HuH-7 (cell line): ENCODE measurements at regions not wholly inside any gene's neighbourhood (a gene's known extent, or its start where the extent isn't known, plus 50 kb on each side); places are given as distances from the start of the nearest gene placed in this dataset.

ENCODE experiments used
- DNase-seq: peaks from one replicate; pipeline ENCODE4 v3.0.0; 2011; ENCODE audit warnings: low spot score

DNA sequence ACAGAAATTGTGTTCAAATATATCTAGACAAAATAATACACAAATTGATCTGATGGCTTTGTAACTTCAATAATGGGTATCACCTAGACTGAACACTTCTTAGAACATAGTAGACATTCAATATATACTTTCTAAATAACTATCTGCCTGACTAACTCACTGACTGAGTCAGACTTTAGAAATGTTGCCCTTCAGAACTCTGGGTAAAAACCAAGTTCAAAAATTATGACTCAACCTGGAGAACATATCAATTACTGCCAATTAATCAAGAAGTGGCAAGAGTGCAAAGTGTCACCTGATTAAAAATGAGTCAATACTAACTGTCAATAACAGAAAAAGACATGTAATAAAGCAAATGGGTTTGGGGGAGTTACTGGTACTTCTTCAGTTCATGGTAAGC, 144.6 kb upstream of the TMCO5A start:
- DNase-seq, result no peak

DNA sequence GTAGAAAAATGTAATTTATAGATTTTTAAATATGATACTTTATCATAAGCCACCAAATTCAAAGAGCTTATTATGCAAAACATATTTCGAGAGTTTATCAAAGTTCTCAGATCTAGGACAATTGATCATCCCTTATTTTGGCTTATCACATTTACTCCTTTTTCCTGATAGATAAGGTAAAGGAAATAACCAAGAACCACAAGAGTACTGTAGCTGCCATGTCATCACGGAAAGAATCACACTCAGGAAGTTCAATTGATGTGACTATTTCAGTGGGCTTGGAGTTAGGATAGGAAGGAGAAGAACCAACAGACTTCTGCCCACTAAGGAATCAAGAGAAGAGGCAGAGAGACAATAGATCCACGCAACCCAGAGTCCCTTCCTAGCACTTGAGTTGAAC, 142.7 kb upstream of the TMCO5A start:
- no peak for DNase-seq

DNA sequence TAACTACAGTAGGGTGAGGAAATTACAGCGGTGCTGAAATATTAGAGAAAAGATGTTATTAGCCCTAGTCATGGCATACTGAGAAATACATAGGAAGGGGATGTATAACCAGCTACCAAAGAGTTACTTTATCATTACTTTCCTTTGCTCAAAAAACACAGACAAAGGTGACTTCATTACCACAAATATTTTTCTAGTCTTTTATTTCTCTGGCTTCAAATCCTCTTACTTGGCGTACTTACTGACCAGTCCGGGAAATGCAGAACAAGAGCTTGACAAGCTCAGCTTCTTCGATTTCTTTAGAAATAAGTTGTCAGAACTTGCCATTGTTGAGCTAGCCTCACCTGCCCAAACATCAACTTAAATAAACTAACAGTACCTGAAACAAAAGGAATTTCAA, 142.1 kb upstream of the TMCO5A start:
- no peak for DNase-seq

DNA sequence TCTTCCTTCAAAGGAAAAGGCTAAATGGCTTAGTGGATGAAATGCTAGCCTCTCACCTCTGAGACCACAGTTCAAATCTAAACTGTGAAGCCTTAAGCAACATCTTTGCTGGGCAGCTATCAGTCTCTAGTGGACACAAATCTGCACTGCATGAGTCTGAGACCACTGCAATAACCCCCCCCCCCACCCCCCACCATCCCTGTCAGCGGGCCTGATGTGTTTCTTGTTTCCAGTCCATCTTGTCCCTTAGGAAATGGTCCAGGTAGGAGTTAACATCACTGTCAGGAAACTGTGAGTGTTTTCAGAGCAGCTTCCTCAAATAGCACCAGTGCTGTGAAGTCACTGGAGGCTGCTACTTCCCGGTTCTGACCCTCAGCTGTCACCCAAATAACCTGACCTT, 140.6 kb upstream of the TMCO5A start:
- DNase-seq, result peak; percentile 2

DNA sequence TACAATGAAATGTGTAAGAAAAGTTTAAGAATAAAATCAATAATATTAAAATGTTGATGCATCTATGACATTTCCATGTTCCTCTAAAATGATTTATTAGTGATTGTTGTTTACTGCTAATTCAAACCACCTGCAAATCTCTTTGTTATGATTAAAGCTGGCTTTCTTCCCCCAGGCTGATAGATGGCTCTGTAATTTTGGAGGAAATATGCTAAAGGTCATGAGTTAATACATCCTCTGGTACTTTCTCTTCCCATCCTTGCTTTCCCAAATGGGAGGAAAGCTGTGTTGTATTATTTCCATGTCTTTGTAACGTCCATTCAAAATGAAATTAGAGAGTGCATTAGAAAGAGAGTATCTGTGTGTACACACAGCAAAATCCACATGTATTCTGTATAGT, 139.5 kb upstream of the TMCO5A start:
- DNase-seq, result no peak

DNA sequence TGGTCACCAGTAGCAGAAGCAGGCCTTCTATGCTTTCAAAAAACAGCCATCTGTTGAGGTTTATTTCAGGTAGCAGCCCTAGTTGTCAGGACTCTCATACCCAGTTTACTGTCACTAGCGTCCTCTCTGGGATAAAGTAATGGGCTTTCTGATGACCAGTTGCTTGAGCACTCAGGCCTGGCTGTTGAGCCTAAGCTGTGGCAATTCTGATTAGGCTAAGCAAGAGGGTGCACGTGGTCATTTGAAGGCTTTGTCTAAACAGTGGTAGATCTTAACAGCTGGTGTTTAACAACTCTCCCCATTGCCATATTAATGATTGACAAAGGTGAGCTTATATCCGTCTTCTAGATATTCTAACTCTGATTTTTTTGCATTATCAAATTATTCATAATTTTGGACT, 132.9 kb upstream of the TMCO5A start:
- DNase-seq, result no peak

DNA sequence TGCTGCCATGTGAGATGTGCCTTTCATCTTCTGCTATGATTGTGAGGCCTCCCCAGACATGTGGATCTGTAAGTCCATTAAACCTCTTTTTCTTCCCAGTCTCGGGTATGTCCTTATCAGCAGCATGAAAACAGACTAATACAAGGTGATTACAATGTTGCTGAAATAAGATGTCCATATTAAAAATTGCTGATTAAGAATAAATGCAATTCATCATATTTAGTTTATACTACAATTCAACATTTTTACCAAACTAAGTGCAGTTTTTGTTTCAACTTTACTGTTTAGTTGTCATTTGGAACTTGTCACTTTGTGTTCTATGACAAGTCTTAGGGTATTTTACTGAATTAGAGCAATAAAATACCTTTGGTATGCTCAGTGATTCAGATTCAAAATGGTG, 127.6 kb upstream of the TMCO5A start:
- no peak for DNase-seq

DNA sequence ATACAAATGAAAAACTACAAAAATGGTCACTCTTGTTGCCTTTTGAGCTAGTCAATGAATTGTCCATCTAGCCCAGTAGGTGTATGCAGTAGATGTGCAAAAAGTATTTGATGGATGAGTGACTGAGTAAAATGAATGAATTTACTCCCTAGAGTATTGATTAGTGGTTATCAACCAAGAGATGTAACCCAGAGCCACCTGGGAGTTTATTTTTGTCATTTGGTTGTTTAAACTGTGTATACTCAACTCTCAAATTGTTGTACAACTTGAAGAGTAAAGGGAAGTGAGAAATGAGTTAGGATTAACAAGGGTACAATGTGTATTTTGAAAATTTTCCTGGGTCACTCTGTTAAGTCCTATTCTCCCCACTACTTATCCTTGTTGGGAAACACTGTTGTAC, 124.1 kb upstream of the TMCO5A start:
- DNase-seq, result no peak

DNA sequence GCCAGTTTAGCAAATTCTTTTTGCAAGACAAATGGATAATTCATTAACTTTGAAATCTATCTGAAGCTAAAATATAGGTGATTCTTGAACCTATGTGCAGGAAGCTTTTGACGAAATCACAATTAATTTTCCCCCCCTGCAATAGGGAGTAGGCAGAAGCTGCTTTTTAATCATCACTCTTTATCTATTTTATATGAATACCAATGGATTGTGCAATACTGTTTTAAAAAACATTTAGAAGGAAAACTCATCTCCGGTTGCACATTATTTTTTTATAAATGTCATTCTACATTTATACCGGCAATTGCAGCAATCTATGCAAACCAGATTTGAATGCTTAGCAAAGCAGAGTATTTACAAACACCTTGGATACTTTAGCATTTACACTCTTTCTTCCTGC, 121.1 kb upstream of the TMCO5A start:
- no peak for DNase-seq

DNA sequence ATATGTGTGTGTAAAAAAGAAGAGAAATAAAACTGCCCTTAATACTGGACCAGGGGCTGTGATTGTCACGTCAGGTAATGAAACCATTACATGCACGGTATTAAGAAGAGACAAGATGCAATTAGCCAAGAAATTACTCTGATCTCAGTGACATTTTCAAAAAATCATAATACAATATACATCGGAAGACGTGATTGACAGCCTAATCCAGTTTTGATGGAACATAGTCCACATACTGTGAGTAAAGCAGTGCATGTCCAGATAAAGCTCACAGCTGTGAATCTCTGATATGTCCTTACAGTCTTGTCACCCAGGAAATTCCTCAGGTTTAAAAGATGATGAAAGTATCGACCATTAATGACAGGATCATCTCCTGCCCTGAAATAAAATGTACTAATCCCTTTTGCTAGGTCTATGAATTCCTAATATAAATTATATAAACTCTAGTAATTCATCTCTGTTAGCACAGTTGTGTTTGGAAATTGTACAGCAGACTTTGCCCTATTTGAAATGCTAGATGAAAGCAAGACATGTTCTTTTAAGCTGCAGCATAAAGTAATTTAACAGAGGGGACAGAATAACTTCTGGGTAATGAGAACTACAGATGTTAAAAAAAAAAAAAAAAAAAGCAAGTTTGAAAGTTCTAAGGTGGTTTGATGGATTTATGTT, 119.5 kb upstream of the TMCO5A start:
- no peak for DNase-seq

DNA sequence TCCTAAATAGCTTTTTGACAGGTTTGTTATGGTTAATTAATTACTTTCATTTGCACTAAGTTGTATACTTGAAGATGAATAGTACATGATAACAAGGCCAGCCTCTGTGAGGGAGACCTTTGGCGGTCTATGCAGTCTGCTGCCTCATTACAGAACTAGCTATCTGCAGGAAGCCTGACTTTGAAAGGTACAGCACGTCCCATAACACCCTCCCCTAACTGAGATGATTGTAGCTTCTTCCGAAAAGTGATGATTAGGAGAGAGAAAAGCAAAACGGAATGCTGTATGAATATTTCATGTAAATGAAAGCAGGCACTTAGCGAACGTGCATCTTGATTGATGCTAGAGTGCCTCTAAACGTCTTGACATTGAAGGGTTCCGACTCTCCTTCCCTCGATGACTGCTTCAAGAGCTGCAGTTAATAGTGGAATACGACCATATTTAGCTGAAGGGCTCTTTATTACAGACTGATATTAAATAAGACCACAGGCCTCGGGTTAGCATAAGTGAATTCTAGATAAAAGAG, 116.2 kb upstream of the TMCO5A start:
- no peak for DNase-seq

DNA sequence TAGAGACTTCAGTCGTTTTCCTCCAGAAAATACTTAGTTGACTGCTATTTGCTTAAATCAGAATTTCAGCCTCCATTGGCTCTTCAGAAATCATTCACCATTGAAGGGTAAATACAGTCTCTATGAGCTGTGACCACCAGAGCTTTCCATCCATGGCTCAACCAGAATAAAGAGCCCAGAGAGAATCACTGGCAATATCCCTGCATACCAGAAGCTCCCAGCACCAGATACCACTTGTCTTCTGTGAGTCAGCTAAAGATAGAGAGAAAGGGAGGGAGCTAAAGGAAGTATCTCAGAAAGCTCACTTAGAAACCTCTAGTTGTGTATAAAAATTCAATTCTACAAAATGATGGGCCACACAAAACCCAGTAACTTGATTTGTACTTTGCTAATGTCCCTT, 115.2 kb upstream of the TMCO5A start:
- no peak for DNase-seq

DNA sequence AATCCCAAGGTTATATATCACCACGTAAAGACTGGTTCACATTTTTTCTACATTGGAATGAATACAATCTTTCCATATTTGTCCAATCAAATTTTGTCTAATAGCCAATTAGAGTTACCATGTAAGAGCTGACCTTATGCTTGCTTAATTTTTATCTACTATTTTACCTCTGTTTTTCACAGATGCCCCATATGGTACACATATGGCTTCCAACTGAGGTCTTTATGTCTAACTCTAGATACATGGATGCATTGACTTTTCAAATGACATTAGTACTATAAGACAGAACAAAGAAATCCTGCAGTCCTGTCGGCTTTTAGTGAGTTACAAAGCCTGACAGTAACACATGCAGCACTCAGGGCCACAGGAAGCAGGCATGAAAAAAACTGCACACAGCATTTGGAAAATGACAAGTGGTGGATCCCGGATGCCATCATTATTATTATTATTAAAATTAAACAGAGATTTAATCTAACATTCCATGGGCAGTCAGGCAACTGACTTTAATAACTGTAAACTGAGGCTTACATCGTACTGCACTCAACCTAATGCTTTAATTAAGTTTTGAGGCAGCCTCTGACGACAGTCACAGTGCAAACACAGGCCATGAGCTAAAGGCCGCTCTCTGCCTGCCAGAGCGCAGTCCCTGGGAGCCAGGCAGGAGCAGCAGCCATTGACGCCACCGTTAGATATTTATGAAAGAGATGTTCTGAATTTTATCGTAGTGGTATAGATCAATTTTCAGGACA, 113.9 kb upstream of the TMCO5A start:
- DNase-seq, result no peak

DNA sequence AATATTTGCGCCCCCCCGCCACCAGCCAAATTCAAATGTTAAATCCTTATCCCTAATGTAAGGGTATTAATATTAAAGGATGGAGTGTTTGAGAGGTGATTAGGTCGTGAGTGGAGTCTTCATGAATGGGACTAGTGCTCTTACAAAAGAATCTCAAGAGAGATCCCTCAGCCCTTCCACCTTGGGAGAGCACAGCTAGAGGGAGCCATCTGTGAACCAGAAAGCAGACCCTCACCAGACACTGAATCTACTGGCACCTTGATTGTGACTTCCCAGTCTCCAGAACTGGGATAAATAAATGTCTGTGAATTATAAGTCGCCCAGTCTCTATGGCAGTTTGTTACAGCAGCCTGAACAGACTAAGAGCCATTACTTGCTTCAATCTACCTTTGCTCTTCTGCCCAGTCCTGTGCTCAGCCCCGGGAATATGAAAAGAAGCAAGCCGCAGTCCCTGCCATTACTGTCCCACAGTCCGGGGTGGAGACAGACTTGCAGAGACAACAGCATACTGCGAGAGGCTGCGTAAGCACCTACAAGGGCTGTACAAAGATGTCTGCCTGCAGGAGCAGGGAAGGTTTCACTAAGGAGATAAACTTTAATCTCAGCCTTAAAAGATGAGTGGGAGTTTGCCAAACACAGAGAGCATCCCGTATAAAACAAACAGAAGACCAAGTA, 110.7 kb upstream of the TMCO5A start:
- no peak for DNase-seq

DNA sequence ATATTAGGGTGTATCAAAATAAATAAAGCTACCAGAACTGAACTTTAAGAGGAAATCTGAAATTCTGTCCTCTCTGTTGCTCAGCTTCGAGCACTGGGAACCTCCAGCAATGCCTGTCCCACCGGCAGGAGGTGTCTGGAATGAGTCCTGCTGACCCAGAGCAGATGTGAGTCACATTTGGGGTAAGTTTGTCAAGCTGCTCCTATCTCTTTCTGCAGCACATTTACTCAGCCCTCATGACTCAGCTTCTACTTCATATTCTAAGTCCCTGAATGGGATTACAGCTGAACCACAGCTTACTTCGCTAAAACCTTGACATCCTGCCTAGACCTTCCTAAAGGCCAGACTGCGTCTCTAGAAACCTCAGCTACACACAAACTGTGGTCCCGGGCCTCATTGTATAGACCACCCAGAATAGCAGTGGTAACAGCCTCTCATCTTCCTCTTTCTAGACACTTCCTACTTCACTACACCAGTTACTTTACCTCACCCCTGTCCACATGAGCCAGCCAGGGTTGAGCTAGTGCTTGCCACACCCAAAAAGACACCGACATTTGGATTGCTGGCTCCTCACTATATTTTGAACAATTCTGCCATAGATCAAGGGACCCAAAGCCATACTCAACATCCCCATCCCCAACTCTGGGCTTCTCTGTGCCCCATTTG, 109.6 kb upstream of the TMCO5A start:
- DNase-seq, result no peak

DNA sequence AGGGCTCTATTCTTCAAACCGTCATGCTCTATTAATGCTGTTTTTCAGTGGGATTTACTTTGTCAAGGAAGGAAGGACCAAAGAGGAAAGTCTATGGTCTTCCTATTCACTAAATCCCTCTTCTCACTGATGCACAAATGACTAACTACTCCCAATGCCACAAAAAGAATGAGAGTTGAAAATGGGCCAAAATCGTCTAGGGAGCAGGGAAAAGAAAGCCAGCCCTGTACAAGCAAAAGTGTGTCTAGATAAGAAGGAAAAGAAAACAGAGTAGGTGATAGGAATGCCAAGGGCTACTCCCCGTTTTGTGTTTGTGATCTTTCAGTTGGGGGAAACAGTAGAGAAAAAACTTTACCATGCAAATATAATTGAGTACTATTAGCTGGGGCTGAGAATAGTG, 97.2 kb upstream of the TMCO5A start:
- DNase-seq, result no peak

DNA sequence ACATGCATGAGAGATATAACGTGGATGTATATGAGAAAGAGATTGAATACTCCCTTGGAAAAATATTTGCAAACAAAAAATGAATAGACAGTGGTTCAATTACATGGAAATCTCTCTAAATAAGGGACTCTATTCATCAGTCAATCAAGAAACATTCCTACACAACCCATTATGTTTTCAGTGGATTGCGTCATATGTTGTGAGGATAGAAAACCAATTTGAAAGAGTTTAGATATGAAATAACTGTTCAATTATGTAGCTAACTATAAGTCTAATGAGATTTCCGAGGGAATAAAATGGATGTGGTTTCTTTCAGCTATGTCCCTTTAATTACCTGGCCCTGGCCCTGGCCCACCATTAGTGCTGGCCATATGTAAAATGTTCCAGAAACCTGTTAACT, 86.7 kb upstream of the TMCO5A start:
- no peak for DNase-seq

DNA sequence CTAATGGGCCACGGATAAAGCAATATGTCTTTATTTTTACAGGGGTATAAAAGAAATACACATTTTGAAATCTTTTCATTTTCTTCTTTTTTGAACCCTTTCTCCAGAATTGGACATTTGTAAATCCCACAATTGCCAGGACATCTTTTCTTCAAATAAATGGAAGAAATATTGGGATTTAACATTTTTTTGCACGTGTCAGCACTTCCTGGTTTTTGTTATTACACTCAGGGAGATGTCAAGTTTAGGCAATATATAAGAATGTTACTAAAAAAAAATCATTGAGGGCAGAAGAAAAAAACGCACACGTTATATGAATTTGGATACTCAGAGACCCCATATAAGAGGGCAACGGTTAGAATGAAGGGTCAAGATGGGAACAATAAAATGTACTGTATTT, 78.3 kb upstream of the TMCO5A start:
- no peak for DNase-seq

DNA sequence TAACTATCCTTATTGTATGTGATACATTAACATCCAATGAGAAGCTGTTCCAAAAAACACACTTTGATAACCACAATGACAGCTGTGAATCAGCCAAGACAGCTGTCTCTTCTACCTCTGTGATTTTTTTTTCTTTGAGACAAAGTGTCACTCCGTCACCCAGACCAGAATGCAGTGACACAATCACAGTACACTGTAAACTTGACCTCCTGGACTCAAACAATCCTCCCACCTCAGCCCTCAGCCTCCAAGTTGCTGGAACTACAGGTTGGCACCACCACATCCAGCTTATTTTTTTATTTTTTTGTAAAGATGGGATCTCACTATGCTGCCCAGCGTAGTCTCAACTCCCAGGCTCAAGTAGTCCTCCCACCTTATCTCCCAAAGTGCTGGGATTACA, 73.5 kb upstream of the TMCO5A start:
- DNase-seq, result no peak

DNA sequence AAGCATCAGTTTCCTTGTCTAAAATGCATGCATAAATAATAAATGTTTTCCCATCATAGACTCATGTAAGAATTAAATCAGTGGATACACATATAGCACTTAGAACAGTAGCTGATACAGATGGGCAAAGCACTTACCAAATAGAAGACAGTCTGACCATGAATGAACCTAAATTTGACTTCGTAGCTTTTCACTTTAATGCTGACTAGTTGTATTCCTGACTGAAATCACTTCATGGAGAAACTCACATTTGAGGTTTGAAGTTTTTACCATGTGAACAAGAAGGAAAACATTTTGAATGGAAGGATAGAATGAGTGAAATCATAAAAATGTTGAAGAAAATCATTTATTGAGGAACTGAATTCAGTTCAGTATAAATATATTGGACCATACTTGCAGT, 68.8 kb upstream of the TMCO5A start:
- no peak for DNase-seq

DNA sequence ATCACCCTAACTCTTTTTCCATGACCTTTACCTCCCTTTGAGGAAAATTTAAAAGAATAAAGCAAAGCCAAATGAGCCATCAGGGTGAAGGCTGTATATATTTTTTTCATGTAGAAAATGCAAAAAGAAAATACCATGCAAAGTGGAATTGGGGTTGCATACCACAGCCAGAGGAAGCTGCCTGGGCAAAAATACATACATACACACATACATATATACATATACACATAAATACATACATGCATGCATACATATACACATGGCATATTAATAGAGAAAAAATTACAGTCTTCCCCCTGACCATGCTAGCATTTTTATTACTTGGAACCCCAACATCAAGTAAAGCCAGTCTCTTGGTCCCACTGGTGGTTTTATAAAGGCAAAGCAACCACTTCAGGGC, 63.7 kb upstream of the TMCO5A start:
- DNase-seq, result no peak

DNA sequence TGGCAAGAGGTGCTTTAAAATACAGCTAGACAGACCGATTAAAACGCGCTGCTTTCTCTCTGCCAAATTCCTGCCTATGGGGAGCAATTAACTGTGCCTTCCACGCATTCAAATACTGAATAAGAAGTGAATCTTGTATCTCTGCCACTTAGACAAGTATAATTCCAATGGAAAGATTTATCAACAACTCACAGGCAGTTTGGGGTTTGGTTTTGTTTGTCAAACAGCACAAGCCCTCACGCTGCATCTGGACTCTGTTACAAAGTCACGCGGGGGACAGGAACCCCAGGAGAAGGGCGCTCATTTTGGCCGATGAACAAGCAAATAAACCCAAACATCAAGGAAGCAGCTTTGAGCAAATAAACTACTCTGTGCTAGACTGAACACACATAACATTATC, 61.8 kb upstream of the TMCO5A start:
- no peak for DNase-seq

DNA sequence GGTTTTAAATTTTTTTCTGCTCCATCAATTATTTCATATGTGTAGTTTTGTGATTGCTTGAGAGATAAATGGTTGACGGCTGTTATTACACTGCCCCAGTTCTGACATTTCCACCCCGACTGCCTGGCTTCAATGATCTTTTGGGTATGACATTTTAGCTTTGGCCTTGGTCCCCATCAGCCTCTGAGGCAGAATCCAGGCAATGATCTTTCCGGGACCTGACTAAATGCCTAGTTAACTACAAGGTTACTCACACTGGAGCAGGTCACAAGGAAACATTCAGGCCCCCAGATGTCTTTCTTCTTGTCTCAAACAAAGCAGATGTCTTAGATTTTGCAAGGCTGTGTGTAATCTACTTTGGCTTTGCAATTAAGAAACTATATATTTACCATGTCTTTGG, 61.1 kb upstream of the TMCO5A start:
- DNase-seq, result no peak
